ENCODE measurements at regions not wholly inside any gene's neighbourhood (a gene's known extent, or its start where the extent isn't known, plus 50 kb on each side); places are given as distances from the start of the nearest gene placed in this dataset.

DNA sequence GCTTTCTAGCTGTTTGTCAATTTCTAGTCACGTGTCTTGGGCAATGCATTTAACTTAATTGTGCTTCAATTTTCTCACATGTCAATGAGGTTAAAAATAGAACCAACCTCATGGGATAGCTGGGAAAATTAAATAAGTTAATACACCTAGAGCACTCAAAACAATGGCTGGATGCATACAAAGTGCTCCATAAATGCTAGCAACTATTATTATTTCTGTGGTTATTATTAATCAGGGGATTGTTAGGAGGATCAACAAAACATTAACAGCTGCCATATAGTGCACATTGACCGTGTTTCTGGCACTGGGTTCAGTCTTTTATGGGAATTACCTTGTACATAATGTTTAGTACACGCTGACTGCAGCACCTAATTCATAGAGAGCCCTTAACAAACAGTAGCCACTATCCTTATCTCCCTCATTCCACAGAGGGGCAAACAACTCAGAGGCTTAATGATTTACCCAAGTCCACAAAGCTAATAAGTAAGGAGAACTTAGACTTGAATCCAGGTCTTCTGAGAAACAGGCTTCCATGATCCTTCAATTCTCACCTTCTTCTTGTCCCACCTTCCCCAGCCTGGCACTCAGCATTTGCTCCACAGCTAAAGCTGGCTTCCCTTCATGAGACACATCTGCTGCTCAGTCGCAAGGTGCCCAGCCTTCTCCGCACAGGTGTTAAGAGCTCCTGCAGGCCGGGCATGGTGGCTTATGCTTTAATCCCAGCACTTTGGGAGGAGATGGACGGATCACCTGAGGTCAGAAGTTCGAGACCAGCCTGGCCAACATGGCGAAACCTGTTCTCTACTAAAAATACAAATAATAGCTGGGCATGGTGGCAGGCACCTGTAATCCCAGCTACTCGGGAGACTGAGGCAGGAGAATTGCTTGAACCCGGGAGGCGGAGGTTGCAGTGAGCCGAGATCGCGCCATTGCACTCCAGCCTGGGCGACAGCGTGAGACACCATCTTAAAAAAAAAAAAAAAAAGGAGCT, 137.4 kb upstream of the ABCA1 start:
- DNase-seq: peak; percentile 91

DNA sequence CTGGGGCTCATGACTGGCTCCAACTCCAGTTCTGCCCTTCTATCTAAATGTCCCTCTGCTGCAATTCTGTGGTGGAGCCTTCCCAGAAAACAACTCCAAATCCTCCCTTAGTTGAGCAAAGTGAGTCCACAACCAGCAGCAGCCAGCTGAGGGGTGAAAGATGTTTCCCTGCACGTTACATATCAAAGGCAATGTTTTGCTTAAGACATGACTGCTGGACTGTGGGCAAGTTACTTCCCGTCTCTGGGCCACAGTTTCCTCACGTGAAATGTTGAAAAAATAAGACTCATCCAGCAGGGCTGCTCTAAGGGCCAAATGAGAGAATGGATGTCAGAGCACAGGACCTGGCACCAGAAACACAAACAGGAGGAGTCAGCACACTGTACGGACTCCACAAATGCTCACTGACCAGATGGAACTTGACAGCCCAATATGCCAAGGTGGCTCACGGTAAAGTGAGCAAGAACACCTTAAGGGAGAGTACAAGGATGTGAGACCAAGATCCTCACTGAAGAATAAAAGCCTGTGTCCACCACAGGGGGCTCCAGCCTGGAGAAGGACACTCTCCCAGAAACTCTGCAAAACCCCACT, 138.4 kb upstream of the ABCA1 start:
- DNase-seq: no peak

DNA sequence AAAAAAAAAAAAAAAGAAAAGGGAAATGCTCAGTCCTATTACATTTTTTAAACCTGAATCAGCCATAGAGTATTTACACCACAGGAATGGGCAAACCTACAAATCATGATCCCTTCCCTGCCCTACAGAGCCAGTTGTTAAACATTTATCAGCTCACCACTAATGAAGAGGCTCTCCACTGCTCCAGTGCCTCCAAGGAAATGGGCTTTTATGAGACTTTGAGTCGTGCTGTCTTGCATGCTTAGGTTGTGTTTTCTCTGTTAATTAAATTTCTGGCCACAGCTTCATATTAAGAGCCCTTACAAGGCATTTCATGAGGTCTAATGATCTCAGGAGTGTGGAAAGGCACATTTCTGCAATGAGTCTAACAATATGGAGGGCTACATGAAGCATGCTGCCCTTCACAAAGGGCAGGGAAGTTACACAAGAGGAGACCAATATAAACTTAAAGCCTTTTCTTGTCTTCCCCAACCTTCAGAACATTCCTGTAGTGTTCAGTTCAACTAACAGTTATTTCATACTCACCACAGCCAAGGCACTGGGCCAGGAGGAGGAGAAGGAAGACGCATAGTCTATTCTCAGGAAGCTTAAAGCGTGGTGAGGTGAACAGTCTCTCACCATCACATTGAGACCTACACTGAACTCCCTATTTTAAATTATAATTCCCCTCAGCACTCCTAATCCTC, 140.1 kb upstream of the ABCA1 start:
- DNase-seq: no peak

DNA sequence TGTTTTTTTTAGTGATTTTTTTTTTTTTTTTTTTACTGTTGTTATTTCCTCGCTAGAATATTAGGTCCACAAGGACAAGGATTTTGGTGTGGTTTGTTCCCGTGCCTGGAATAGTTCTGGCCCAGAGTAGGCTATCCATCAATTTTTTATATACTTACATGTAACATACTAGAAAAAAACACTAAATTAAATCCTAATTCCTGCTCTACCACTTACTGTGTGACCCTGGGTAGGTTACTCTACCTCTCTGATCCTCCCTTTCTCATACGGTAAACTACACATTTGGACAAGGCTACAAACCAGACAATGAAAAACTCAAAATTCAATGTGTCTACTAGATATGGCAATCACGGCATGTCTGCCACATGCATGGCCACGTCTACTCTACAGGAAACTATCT, 141.3 kb upstream of the ABCA1 start:
- no peak for DNase-seq

DNA sequence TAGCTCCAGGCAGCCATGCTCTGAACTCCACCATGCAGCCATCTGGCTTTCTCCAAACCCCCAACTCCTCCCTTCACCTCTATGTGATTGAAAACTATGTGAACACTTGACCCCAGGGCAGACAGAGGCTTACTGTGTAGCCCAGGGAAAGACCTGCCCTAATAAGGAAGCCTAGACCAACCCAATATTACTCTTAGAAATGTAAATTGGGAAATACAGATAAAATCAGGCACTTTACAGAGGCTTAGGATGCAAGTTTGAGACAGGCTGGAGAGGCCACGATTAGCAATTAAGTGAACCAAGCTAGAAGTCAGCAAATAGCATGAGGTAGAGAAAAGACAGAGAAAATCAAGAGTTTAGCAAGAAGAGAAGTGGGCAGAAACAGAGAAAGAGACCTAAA, 141.7 kb upstream of the ABCA1 start:
- no peak for DNase-seq

DNA sequence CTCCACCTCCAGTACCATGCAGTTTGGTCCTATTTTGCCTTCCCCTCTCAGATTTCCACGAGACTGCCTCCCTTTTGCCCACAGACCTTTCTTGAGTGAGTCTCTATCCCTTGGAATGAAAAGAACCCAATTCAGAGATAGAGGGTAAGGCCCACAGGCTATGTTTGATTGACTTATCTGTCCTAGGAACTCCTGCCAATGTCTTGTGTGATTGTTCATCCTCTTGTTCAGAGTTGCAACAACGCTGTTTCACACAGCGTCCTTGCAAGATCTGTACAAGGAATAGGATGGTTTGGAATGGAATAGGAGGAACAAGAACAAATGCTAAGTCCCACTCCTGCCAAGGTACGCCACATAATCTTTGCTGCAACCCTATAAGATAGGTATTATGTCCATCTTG, 142.2 kb upstream of the ABCA1 start:
- no peak for DNase-seq

DNA sequence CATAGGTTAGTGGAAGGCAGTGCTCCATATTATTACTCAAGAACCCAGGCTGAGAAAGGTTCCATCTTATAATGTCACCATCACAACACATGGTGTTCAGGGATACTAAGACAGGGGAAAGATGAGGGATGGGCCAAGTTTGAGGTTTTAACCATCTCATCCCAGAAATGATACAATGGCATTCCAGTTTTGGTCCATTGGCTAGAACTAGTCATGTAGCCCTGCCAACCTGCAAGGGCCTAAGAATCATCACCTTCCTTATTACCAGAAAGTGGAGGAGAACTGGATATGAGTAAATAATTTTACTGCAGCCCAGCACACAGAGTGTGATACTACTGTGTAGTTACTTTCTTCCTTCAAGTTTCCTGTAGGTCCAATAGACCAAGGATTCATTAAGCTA, 144.5 kb upstream of the ABCA1 start:
- DNase-seq: no peak

DNA sequence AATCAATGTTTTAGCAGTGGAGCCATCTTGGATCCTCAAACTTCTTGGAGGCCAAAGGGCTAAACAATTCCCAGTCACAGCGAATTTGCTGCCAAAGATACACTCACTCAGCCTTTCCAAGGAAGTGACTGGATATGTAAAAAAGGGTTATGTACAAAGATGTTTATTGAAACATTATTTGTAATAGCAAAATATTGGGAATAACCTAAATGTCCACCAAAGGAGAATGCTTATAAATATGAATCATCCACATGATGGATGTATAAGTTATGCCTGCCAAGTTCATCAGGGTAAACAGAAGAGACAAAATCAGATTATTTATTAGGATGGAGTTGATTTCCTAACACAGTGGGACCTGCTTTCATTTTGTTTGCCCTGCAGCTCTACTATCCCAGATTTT, 145.2 kb upstream of the ABCA1 start:
- no peak for DNase-seq

DNA sequence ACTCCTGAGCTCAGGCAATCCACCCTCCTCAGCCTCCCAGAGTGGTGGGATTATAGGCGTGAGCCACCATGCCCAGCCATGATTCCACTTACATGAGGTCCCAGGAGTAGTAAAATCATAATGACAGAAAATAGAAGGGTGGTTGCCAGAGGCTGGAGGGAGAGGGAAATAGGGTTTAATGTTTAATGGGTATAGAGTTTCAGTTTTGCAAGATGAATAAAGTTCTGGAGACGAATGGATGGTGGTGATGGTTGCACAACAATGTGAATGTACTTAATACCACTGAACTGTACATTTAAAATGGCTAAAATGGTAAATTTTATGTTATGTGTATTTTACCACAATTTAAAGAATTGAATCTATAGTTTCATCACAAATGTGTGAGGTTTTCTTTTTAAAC, 146.5 kb upstream of the ABCA1 start:
- DNase-seq: no peak

DNA sequence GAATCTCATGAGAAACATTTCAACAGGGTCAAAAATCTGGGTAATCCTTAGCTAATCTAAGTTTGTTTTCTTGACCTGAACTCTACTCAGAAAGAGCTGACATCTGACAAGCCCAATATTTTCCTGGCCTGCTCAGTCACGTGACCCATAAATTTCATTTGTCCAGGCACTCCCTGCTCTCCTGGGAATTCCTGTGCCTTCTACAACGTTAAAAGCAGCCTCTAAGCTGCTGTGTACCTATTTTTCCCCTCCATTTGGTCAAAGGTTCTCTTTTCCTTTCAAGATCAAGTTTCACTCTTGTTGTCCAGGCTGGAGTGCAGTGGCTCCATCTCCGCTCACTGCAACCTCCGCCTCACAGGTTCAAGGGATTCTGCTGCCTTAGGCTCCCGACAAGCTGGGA, 148.8 kb upstream of the ABCA1 start:
- no peak for DNase-seq

DNA sequence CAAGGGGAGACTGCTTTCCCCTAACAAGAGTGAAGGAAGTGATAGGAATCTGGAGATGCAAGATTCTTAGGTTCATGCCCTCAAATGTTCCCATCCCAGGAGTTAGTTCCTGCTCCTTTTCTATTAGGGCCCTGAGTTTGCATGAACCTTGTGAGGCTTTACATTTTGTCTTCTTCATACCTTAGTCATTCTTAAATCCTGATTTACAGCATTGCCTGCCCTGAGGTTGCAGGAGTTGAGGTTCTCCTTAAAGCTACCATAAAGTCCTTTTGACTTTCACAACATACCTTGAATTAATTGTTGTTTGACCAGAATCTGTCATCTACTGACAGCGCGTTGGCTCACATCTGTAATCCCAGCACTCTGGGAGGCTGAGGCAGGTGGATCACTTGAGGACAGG, 151.5 kb upstream of the ABCA1 start:
- DNase-seq: no peak

DNA sequence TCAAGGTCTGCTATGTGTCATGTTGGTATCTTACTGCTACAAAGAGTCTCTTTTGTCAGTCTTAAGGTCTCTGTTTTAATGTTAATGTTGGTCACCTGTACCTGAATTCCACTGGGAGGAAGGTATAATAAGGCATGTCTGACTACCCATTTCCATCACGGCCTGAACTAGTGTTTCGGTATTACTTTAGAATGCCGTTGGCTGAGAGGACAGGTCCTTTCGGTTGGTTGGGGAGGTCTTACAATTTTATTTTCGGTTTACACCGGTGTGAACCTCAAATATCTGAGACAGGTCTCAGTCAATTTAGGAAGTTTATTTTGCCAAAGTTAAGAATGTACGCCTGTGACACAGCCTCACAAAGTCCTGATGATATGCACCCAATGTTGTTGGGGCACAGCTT, 154.9 kb upstream of the ABCA1 start:
- DNase-seq: no peak

DNA sequence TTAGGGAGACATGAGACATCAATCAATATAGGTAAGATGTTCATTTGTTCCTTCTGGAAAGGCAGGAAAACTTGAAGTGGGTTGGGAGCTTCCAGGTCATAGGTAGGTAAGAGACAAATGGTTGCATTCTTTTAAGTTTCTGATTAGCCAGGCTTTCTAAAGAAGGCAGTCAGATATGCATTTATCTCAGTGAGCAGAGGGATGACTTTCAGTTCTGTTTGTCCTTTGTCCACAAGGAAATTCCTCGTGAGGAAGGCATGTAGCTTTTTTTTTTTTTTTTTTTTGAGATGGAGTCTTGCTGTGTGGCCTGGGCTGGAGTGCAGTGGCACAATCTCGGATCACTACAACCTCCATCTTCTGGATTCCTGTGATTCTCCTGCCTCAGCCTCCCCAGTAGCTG, 155.3 kb upstream of the ABCA1 start:
- DNase-seq: no peak

DNA sequence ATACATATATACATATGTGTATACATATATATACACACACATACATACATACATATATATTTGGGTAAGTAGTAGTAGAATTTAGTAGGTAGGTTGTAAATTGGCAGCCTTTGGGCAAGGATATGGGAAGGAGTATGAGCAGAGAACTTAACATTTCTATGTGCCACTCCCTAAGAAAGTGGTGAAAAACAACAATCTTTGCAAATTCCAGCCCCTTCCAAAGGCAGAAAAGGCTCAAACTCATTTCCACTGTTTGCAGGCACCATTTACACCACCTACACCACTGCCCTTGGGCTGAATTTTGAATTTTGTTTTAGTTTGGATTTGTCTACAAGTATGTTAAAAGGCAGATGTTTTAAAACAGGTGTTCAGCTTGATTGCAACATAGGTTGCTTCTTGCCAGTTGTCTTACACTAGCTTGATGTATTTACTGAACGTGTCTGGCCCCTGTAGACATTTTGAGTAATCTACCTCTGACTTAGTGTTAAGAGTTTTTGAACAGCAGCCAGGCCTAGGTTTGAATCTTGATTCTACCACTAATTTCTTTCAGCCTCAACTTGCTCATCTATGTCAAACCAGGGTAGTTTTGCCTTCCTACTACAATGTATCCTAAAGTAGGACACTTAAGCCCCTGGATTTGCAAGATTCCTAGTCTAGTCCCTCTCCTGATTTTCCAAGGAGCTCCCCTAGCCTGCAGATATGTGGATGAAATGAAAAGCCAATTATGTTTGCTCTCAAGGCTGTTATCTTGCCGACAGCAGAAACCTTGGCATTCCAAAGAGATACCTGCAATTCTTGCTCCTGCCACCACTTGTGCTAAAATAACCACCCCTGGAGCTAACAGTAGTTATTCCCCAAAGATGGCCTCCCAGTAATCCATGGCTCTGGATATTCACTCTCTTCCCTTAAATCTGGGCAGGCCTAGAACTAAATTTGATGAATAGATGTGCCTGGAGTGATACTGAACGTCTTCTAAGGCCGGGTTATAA, 156.2 kb upstream of the SLC44A1 start:
- DNase-seq: no peak

DNA sequence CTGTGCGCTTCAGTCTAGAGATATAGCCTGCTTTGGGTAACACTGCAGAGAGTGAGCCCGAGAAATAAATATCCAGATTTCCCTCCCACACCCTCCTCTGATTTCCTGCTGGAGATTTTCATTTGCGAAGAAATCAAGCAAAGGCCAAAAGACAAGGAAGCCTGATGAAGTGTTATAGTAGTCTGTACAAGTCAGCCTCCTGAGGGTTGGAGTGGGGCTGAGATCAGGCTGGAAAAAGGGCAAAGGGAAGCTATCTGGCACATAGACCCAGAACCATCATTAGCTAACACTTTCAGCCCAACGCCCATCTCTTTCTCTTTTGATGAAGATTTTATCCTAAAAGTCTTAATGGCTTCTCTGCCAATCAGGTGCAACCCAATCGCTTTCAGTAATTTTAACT, 154.6 kb upstream of the SLC44A1 start:
- DNase-seq: no peak

DNA sequence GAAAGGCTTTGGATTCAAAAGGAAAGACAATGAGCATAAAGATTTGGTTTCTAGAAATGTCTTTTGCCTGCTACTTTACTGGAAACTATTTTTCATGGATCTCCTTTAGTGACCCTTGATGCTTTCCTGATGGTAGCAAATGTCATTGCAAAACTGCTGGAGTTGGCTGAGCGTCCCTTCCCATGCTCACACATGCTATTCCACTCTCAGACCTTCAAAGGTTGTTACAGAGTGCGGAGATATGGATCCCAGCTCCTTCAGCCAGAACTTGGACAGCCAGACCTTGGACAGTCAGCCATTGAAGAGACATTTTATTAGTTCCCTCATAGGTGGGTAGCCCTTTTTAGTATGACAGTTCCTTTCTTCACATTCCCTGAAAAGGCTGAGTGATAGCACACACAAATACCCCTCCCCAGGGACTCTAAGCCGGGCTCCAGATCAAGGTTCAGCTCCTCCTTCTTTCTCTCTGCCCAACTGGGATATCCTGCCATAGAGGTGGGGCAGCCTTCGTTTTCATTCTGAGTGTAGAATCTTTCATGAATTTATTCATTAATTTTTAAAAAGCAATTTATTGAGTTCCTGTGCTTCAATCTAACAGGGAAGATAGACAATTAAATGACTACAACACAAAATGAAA, 153.3 kb upstream of the SLC44A1 start:
- no peak for DNase-seq

DNA sequence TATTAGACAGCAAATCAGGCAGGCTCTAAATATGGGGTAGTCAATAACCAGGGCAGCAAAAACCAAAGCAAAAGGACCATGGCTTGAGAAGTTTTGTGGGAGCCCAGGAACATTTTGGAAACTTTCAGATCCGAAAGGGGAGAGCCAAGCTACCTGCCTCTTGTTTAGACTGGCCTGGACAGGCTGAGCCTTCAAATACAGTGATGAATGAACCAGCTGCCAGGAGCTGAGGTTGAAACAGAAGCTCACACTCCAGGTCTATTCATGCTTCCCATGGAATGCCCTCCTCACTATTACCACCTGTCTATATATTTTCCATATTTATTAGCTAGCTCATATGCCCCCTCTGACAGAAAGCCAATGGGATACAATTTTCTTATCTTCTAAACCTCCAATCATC, 150.8 kb upstream of the SLC44A1 start:
- DNase-seq: no peak

DNA sequence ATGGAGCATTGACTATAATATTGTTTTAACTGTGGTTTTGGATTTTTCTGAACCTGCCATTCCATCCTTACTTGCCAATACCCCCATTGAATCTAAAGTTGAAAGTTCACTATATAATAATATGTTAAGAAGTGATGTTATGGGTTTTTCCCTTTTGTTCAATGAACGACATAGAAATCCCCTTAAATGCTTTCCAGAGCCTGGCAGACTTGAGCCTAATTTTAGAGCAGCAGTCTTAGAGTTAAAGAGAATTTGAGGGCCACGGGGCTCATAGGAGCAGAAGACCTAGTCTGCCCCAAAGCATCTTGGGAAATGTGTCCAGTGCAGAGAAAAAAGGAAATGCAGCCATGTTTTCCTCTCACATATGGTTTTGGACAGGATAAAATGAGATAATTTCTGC, 146.1 kb upstream of the SLC44A1 start:
- DNase-seq: no peak

DNA sequence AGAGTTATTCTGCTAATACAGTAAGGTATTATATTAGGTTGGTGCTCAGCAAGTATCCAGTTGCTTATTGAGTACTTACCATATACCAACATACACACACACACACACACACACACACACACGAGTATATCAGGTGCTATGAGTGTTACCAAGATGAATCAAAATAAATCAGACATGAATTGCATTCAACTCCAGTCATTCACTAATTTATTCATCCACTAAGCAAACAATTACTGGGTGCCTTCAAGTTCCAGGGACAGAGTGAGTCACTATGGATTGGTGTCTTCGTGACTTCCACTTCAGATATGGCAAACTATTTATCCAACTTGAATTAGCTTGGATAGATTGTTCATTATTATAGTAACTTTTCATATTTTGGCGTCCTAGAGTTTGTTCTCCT, 140.7 kb upstream of the SLC44A1 start:
- no peak for DNase-seq

DNA sequence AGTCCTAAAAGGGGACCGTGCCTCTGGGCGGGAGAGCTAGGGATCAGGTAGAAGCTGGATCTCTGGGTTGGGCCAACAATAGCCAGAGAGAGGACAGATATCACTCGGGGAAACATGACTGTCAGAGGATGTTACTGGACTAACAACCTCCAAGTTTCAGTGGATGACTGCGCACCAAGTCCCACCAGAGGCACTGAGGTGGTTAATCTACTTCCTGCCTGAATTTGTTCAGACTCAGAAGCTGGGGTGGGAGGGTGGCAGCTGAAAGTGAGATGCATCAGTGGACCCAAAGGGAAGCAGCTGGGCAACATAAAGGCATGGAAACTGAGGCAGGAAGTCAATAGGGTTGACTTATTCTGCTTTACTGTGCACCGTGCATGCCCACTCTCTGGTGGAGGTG, 130.1 kb upstream of the SLC44A1 start:
- DNase-seq: no peak

DNA sequence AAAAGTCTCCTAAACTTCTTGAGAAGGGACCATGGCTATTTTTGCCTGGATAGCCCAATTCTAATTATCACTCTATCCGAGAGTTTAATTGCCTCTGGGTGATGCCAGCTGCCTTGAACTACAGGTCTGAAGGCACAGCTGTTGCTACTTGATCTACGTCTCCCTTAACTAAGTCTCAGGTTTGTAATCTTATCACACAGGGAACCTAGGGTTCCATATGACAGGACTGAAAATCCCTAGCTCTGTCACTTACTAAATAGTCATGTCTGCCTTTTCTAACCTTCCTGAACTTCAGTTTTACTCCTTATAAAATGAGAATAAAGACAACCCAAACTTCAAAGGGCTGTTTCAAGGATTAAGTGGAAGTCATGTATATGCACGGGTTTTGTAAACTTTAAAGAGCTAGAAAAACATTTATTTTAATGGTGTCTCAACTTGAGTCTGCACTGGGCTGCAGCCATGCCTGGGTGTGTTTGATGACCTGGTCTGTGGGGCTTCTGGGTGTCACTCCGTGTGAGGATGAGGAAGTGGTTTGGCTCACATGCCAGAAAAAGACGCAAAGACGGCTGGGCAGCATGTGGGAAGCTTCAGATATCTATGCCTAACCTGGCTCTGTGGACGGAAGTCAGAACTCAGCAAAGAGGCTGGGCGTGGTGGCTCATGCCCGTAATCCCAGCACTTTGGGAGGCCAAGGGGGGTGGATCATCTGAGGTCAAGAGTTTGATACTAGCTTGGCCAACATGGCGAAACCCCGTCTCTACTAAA, 129.3 kb upstream of the SLC44A1 start:
- DNase-seq: no peak
